ENCODE measurements at regions not wholly inside any gene's neighbourhood (a gene's known extent, or its start where the extent isn't known, plus 50 kb on each side); places are given as distances from the start of the nearest gene placed in this dataset.

- ChIA-PET CTCF (no interaction called here), POLR2A (no interaction called here)
- H3K4me3 Mint-ChIP-seq, result no peak overlapping the region
- TF ChIP-seq EMX1 (CRISPR knock-in tag; IDR thresholded peaks at IDR 0.05) (no peak), SOX15 (CRISPR knock-in tag; IDR thresholded peaks at IDR 0.05) (no peak), CTCF (IDR thresholded peaks at IDR 0.05) (no peak), GABPB1 (CRISPR knock-in tag; IDR thresholded peaks at IDR 0.05) (no peak), ZMAT4 (CRISPR knock-in tag; IDR thresholded peaks at IDR 0.05) (no peak), ERG (CRISPR knock-in tag; IDR thresholded peaks at IDR 0.05) (no peak), SP1 (CRISPR knock-in tag; conservative IDR thresholded peaks at IDR 0.05) (no peak), PREB (CRISPR knock-in tag; IDR thresholded peaks at IDR 0.05; ENCODE audit: borderline replicate concordance) (no peak), JUN (CRISPR knock-in tag; IDR thresholded peaks at IDR 0.05) (no peak), ZBTB43 (CRISPR knock-in tag; IDR thresholded peaks at IDR 0.05) (no peak), TEAD4 (CRISPR knock-in tag; IDR thresholded peaks at IDR 0.05) (no peak), RORB (CRISPR knock-in tag; IDR thresholded peaks at IDR 0.05) (no peak), ZBTB21 (CRISPR knock-in tag; IDR thresholded peaks at IDR 0.05; ENCODE audit: borderline replicate concordance) (no peak), ARID4B (CRISPR knock-in tag; IDR thresholded peaks at IDR 0.05; ENCODE audit: borderline replicate concordance) (no peak), NFE2L1 (CRISPR knock-in tag; IDR thresholded peaks at IDR 0.05) (no peak), NFYB (CRISPR knock-in tag; conservative IDR thresholded peaks at IDR 0.05; ENCODE audit: low read depth) (no peak)
- no peak for DNase-seq (ENCODE audit: low spot score)
- H3K27me3 Mint-ChIP-seq (ENCODE audit: low read depth), result peaks cover 6% of the 10 kb centered on the region
- H3K27ac Mint-ChIP-seq, result no peak overlapping the region
- no peaks in the 10 kb centered on the region for H3K4me1 Mint-ChIP-seq
- H3K36me3 Mint-ChIP-seq, result peaks cover 7% of the 10 kb centered on the region
- no peak for ATAC-seq
- H3K9me3 Mint-ChIP-seq, result peaks cover 22% of the 10 kb centered on the region
Observed at GRCh38 chr16:88290850-88291830, 91.6 kb upstream of the ZNF469 start.

All from WTC11 (cell line).